PFSK-1 (cell line): ENCODE measurements at regions not wholly inside any gene's neighbourhood (a gene's known extent, or its start where the extent isn't known, plus 50 kb on each side); places are given as distances from the start of the nearest gene placed in this dataset.

Experiments
- FOXP2 ChIP-seq: optimal IDR thresholded peaks from 2 replicates; pipeline ENCODE3; 2011; ENCODE audit warnings: borderline replicate concordance, control low read depth, inconsistent platforms; ENCODE audit not compliant: insufficient read depth; ENCODE audit errors: extremely low read length, extremely low read depth
- POLR2AphosphoS5 ChIP-seq: IDR thresholded peaks from 2 replicates; pipeline ENCODE4 v1.6.1; 2012; ENCODE audit warnings: low read depth, mild to moderate bottlenecking, control low read depth, low read length, moderate library complexity
- SIN3A ChIP-seq: IDR thresholded peaks from 2 replicates; pipeline ENCODE4 v1.6.1; 2012; ENCODE audit warnings: mild to moderate bottlenecking, low read length, moderate library complexity, borderline replicate concordance; ENCODE audit not compliant: insufficient read depth
- TAF1 ChIP-seq: IDR thresholded peaks from 2 replicates; pipeline ENCODE4 v1.6.1; 2012; ENCODE audit warnings: low read length, control low read depth, borderline replicate concordance; ENCODE audit not compliant: insufficient read depth
- TF ChIP-seq, protein P1 (sequence below), 2 experiments: IDR thresholded peaks; 2 replicates each; pipeline versions ENCODE4 v1.6.1 to v1.8.0; 2011 to 2012; ENCODE audit warnings: low read depth in 2 of 2, low read length in 2 of 2, control low read depth in 1 of 2, inconsistent platforms in 1 of 2, mild to moderate bottlenecking in 1 of 2, moderate library complexity in 1 of 2; ENCODE audit not compliant: insufficient read depth in 1 of 2

DNA sequence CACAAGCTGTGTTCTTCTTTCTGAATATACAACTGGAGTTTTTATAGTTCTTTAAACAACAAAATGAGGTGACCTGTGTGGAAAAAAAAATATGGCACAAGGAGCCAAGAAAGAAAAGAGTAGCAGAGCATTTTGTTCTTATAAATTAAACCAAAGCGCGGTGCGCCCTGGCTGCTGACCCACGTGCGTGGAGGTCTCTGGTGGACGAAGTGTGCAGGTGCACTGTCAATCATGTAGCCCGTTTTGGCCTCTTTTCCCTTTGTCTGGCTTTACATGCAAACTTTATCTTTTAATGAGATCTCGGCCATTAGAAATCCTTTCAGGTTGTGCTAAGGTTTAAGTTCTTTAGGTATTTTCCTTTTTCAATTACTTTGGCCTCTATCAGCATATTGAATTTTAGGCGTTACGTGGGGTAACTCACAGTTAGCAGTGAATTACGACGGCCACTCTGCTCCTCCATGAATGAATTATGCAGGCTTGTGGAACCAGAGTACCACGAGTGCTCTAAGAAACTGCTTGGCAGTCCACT, 443.9 kb upstream of the SLC10A2 start:
- no peak for TF ChIP-seq POLR2AphosphoS5
- TF ChIP-seq, protein P1, sequence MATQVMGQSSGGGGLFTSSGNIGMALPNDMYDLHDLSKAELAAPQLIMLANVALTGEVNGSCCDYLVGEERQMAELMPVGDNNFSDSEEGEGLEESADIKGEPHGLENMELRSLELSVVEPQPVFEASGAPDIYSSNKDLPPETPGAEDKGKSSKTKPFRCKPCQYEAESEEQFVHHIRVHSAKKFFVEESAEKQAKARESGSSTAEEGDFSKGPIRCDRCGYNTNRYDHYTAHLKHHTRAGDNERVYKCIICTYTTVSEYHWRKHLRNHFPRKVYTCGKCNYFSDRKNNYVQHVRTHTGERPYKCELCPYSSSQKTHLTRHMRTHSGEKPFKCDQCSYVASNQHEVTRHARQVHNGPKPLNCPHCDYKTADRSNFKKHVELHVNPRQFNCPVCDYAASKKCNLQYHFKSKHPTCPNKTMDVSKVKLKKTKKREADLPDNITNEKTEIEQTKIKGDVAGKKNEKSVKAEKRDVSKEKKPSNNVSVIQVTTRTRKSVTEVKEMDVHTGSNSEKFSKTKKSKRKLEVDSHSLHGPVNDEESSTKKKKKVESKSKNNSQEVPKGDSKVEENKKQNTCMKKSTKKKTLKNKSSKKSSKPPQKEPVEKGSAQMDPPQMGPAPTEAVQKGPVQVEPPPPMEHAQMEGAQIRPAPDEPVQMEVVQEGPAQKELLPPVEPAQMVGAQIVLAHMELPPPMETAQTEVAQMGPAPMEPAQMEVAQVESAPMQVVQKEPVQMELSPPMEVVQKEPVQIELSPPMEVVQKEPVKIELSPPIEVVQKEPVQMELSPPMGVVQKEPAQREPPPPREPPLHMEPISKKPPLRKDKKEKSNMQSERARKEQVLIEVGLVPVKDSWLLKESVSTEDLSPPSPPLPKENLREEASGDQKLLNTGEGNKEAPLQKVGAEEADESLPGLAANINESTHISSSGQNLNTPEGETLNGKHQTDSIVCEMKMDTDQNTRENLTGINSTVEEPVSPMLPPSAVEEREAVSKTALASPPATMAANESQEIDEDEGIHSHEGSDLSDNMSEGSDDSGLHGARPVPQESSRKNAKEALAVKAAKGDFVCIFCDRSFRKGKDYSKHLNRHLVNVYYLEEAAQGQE (IDR thresholded peaks at IDR 0.05; ENCODE audit: insufficient read depth in 1 of 2, low read depth in 2 of 2, low read length in 2 of 2), result no peak
- no peak for TF ChIP-seq SIN3A
- no peak for TF ChIP-seq TAF1
- no peak for TF ChIP-seq FOXP2
